H9 (cell line): ENCODE measurements at regions not wholly inside any gene's neighbourhood (a gene's known extent, or its start where the extent isn't known, plus 50 kb on each side); places are given as distances from the start of the nearest gene placed in this dataset.

Source experiments
- DNase-seq: peaks from one replicate; pipeline ENCODE4 v3.0.0-alpha.2; 2017
- H2AFZ ChIP-seq: one replicate; pipeline ENCODE4 v1.6.1; 2013; ENCODE audit warnings: mild to moderate bottlenecking, low read length, control low read depth, moderate library complexity
- H2AK5ac ChIP-seq: 2 replicates; pipeline ENCODE4 v1.6.1; 2013; ENCODE audit warnings: low read length, control low read depth, mixed read lengths; ENCODE audit not compliant: insufficient read length
- H2BK120ac ChIP-seq: one replicate; pipeline ENCODE4 v1.6.1; 2013; ENCODE audit warnings: low read depth, mild to moderate bottlenecking, low read length, control low read depth, inconsistent platforms; ENCODE audit not compliant: poor library complexity, severe bottlenecking
- H2BK12ac ChIP-seq: 2 replicates; pipeline ENCODE4 v1.6.1; 2013; ENCODE audit warnings: low read length, control low read depth, mixed read lengths, low read depth; ENCODE audit not compliant: insufficient read length
- H2BK15ac ChIP-seq: 2 replicates; pipeline ENCODE4 v1.6.1; 2013; ENCODE audit warnings: low read depth, low read length, control low read depth
- H2BK20ac ChIP-seq: one replicate; pipeline ENCODE4 v1.6.1; 2013; ENCODE audit warnings: low read depth, mild to moderate bottlenecking, low read length, control low read depth, inconsistent platforms; ENCODE audit not compliant: poor library complexity, severe bottlenecking
- H2BK5ac ChIP-seq: 2 replicates; pipeline ENCODE4 v1.6.1; 2013; ENCODE audit warnings: low read length, control low read depth, mixed read lengths; ENCODE audit not compliant: insufficient read length
- H3K14ac ChIP-seq: 2 replicates; pipeline ENCODE4 v1.6.1; 2013; ENCODE audit warnings: low read length, control low read depth; ENCODE audit not compliant: insufficient read depth
- H3K18ac ChIP-seq: 2 replicates; pipeline ENCODE4 v1.6.1; 2013; ENCODE audit warnings: low read depth, mild to moderate bottlenecking, mixed read lengths, low read length, control low read depth; ENCODE audit not compliant: insufficient read length
- H3K23ac ChIP-seq: 2 replicates; pipeline ENCODE4 v1.6.1; 2013; ENCODE audit warnings: low read length, control low read depth, mixed read lengths, low read depth; ENCODE audit not compliant: insufficient read length
- H3K23me2 ChIP-seq: 2 replicates; pipeline ENCODE4 v1.6.1; 2013; ENCODE audit warnings: low read depth, mild to moderate bottlenecking, mixed read lengths, low read length, control low read depth; ENCODE audit not compliant: insufficient read length, poor library complexity, severe bottlenecking
- H3K27ac ChIP-seq: 2 replicates; pipeline ENCODE4 v1.5.1; 2013; ENCODE audit warnings: low read length, control low read depth, mixed read lengths, low read depth; ENCODE audit not compliant: insufficient read length
- H3K27me3 ChIP-seq: 2 replicates; pipeline ENCODE4 v1.6.1; 2013; ENCODE audit warnings: low read length, control low read depth, inconsistent platforms; ENCODE audit not compliant: insufficient read depth
- H3K4ac ChIP-seq: 2 replicates; pipeline ENCODE4 v1.6.1; 2013; ENCODE audit warnings: low read depth, mild to moderate bottlenecking, control low read depth, inconsistent platforms, low read length, moderate library complexity
- H3K4me1 ChIP-seq: 2 replicates; pipeline ENCODE4 v1.6.1; 2013; ENCODE audit warnings: low read length, control low read depth, inconsistent platforms; ENCODE audit not compliant: insufficient read depth
- H3K4me2 ChIP-seq: 2 replicates; pipeline ENCODE4 v1.6.1; 2013; ENCODE audit warnings: low read length, control low read depth, mixed read lengths; ENCODE audit not compliant: insufficient read length, insufficient read depth
- H3K56ac ChIP-seq: 2 replicates; pipeline ENCODE4 v1.6.1; 2013; ENCODE audit warnings: low read depth, mild to moderate bottlenecking, mixed read lengths, low read length, control low read depth; ENCODE audit not compliant: insufficient read length
- H3K79me1 ChIP-seq: 2 replicates; pipeline ENCODE4 v1.6.1; 2013; ENCODE audit warnings: low read depth, mild to moderate bottlenecking, moderate library complexity, low read length, control low read depth, inconsistent platforms; ENCODE audit not compliant: insufficient read depth, poor library complexity, severe bottlenecking
- H3K79me2 ChIP-seq: 2 replicates; pipeline ENCODE4 v1.6.1; 2013; ENCODE audit warnings: low read length, control low read depth, inconsistent platforms; ENCODE audit not compliant: insufficient read depth
- H3K9ac ChIP-seq: 2 replicates; pipeline ENCODE4 v1.6.1; 2013; ENCODE audit warnings: low read length, control low read depth, mixed read lengths; ENCODE audit not compliant: insufficient read length; ENCODE audit errors: extremely low read depth
- H3K9me3 ChIP-seq: one replicate; pipeline ENCODE4 v1.6.1; 2013; ENCODE audit warnings: low read depth, low read length, inconsistent platforms; ENCODE audit not compliant: control insufficient read depth
- H3T11ph ChIP-seq: one replicate; pipeline ENCODE4 v1.6.1; 2013; ENCODE audit warnings: mild to moderate bottlenecking, low read length, control low read depth, inconsistent platforms
- H4K20me1 ChIP-seq: one replicate; pipeline ENCODE4 v1.6.1; 2013; ENCODE audit not compliant: control insufficient read depth, insufficient read length, insufficient read depth
- H4K5ac ChIP-seq: 2 replicates; pipeline ENCODE4 v1.6.1; 2013; ENCODE audit warnings: low read depth, mild to moderate bottlenecking, mixed read lengths, low read length, control low read depth; ENCODE audit not compliant: insufficient read length
- H4K8ac ChIP-seq: replicated peaks from 2 replicates; pipeline ENCODE4 v1.6.1; 2013; ENCODE audit warnings: low read length, control low read depth, mixed read lengths, low read depth; ENCODE audit not compliant: insufficient read length
- H4K91ac ChIP-seq: 2 replicates; pipeline ENCODE4 v1.6.1; 2013; ENCODE audit warnings: low read depth, mild to moderate bottlenecking, moderate library complexity, mixed read lengths, low read length, control low read depth; ENCODE audit not compliant: insufficient read length
- H3K27ac Mint-ChIP-seq, 3 experiments: 2 replicates in 2 of 3; 3 replicates in 1 of 3; pipeline ENCODE4 v1.8.0; 2020 to 2021; ENCODE audit warnings: mixed read lengths in 3 of 3, mild to moderate bottlenecking in 1 of 3, moderate library complexity in 1 of 3
- H3K27me3 Mint-ChIP-seq: 2 replicates; pipeline ENCODE4 v1.8.0; 2021; ENCODE audit warnings: low read depth, mild to moderate bottlenecking, moderate library complexity, mixed read lengths
- H3K36me3 Mint-ChIP-seq, 3 experiments: 2 replicates in 2 of 3; 3 replicates in 1 of 3; pipeline ENCODE4 v1.8.0; 2020 to 2021; ENCODE audit warnings: low read depth in 3 of 3, mixed read lengths in 3 of 3; ENCODE audit not compliant: insufficient read depth in 1 of 3
- H3K4me1 Mint-ChIP-seq, 2 experiments: 2 replicates each; pipeline ENCODE4 v1.8.0; 2020; ENCODE audit warnings: mixed read lengths in 2 of 2
- H3K4me3 Mint-ChIP-seq, 2 experiments: 2 replicates in 1 of 2; 3 replicates in 1 of 2; pipeline ENCODE4 v1.8.0; 2020 to 2021; ENCODE audit warnings: mild to moderate bottlenecking in 2 of 2, mixed read lengths in 2 of 2, moderate library complexity in 1 of 2
- H3K9me3 Mint-ChIP-seq, 2 experiments: 2 replicates in 1 of 2; 3 replicates in 1 of 2; pipeline ENCODE4 v1.8.0; 2020; ENCODE audit warnings: mild to moderate bottlenecking in 2 of 2, mixed read lengths in 2 of 2, moderate library complexity in 1 of 2
- WGBS: extraction: QIAGEN DNeasy Blood & Tissue Kit; methylation state at CpG from one replicate; pipeline ENCODE4 v1.1.7; 2013; ENCODE audit warnings: missing lambda C conversion rate, low lambda C conversion rate, mixed read lengths; ENCODE audit not compliant: insufficient read length; ENCODE audit errors: extremely low coverage; 5-methylcytosine and 5-hydroxymethylcytosine counted together
- TF ChIP-seq, protein P1 (sequence below): fragments of 200-600 bp; sonication (generic); conservative IDR thresholded peaks from 3 replicates; pipeline ENCODE4 v1.8.0; 2021; ENCODE audit warnings: antibody characterized with exemption, mild to moderate bottlenecking

DNA sequence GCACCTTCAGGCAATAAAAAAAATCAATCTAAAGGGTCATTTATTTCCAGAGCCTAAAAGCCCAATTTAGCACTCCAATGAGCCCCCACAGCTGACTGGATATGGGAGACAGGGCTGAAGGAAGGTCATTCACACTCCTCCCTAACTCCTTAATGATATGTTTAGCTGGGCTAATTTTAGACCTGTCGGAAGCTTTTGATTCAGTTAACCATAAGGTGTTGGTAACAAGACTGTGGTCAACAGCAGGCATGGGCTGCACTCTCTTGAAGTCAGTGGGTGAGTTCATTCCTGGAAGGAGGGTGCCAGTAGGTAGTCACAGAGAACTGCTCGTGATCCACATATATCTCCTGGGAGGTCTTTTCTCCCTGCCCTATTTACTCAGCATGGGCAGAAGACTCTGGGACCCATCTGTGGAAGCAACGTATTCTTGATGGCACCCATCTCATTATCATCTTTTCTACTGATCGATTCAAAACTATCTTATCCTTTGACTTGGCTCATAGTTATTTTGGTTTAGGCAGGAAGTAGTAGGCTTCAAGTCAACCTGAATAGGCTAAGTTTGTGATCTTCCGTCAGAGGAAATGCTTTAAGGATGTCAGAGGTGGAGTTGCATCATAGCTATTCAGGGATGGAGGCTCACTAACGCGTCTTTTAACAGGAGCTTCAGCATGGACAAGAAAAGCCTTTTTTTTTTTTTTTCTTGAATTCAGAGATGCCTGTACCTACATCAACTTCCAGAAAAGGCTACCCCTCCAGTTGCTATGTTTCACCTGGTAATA is 367.7 kb upstream of the SLC30A5 start:
- no CpG with 5 or more reads among the region's 7 CpGs for WGBS
- H2BK120ac ChIP-seq = no peak overlapping the region
- TF ChIP-seq, protein P1, sequence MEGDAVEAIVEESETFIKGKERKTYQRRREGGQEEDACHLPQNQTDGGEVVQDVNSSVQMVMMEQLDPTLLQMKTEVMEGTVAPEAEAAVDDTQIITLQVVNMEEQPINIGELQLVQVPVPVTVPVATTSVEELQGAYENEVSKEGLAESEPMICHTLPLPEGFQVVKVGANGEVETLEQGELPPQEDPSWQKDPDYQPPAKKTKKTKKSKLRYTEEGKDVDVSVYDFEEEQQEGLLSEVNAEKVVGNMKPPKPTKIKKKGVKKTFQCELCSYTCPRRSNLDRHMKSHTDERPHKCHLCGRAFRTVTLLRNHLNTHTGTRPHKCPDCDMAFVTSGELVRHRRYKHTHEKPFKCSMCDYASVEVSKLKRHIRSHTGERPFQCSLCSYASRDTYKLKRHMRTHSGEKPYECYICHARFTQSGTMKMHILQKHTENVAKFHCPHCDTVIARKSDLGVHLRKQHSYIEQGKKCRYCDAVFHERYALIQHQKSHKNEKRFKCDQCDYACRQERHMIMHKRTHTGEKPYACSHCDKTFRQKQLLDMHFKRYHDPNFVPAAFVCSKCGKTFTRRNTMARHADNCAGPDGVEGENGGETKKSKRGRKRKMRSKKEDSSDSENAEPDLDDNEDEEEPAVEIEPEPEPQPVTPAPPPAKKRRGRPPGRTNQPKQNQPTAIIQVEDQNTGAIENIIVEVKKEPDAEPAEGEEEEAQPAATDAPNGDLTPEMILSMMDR = no peak
- no peak overlapping the region for H2BK5ac ChIP-seq
- H3K9me3 ChIP-seq = no peaks in the 10 kb centered on the region
- no peaks in the 10 kb centered on the region for H3K27me3 ChIP-seq
- H3K56ac ChIP-seq = no peak overlapping the region
- H4K8ac ChIP-seq = no peak overlapping the region
- no peak overlapping the region for H2BK20ac ChIP-seq
- no peak overlapping the region for H3K27ac ChIP-seq
- H3K4me1 ChIP-seq = 0 out of 2 replicates have a peak, but pooled peaks cover 3% of the 10 kb centered on the region
- no peak overlapping the region for H3T11ph ChIP-seq
- Mint-ChIP-seq H3K27me3 (no peaks in the 10 kb centered on the region), H3K27ac (no peak overlapping the region), H3K4me1 (peaks cover 2 to 8% of the 10 kb centered on the region in 2 experiments; a peak in 3 of 4 replicates), H3K36me3 (no peaks in the 10 kb centered on the region), H3K4me3 (no peak overlapping the region), H3K9me3 (peaks cover 0 to 4% of the 10 kb centered on the region in 2 experiments; a peak in 1 of 5 replicates)
- no peak overlapping the region for H4K91ac ChIP-seq
- H2AK5ac ChIP-seq = no peak overlapping the region
- H2AFZ ChIP-seq = no peak overlapping the region
- H3K4me2 ChIP-seq = no peak overlapping the region
- no peak overlapping the region for H3K18ac ChIP-seq
- no peaks in the 10 kb centered on the region for H3K23me2 ChIP-seq
- H2BK12ac ChIP-seq = no peak overlapping the region
- no peak overlapping the region for H3K14ac ChIP-seq
- no peak overlapping the region for H2BK15ac ChIP-seq
- no peaks in the 10 kb centered on the region for H3K79me2 ChIP-seq
- no peak overlapping the region for H3K23ac ChIP-seq
- DNase-seq = no peak
- no peak overlapping the region for H3K4ac ChIP-seq
- no peak overlapping the region for H4K5ac ChIP-seq
- no peak overlapping the region for H3K9ac ChIP-seq
- H4K20me1 ChIP-seq = no peaks in the 10 kb centered on the region
- H3K79me1 ChIP-seq = no peaks in the 10 kb centered on the region
